ENCODE measurements at regions not wholly inside any gene's neighbourhood (a gene's known extent, or its start where the extent isn't known, plus 50 kb on each side); places are given as distances from the start of the nearest gene placed in this dataset.

GRCh38 chr13:103142151-103142550 is 75.9 kb upstream of the SLC10A2 start:
- WGBS, 2 experiments (ENCODE audit: extremely low coverage in 1 of 2, insufficient coverage in 1 of 2, insufficient read length in 1 of 2, insufficient replicate concordance in 2 of 2, low coverage in 1 of 2, low lambda C conversion rate in 2 of 2, missing lambda C conversion rate in 1 of 2), result 90% methylated on average over 2 of the region's 2 CpGs; no CpG with 5 or more reads in 1 of the 2 experiments
- Histone ChIP-seq H4K91ac (replicated peaks; ENCODE audit: insufficient read length, low read length) (no peak overlapping the region), H3K27ac (ENCODE audit: low read depth, low read length) (no peak overlapping the region)
- TF ChIP-seq JUN (IDR thresholded peaks at IDR 0.05; ENCODE audit: low read depth, low read length) (no peak), POU5F1 (IDR thresholded peaks at IDR 0.05; ENCODE audit: low read depth, low read length) (no peak), PHF8 (conservative IDR thresholded peaks at IDR 0.05; ENCODE audit: low read depth, low read length) (no peak), SP4 (IDR thresholded peaks at IDR 0.05; ENCODE audit: low read length) (no peak), CHD2 (IDR thresholded peaks at IDR 0.05; ENCODE audit: low read length) (no peak), CEBPB (IDR thresholded peaks at IDR 0.05; ENCODE audit: low read depth, low read length) (no peak), MAX (IDR thresholded peaks at IDR 0.05) (no peak), POLR2A (IDR thresholded peaks at IDR 0.05; ENCODE audit: control extremely low read depth in 1 of 2, low read depth in 2 of 2, low read length in 2 of 2) (no peak), HDAC2 (IDR thresholded peaks at IDR 0.05; ENCODE audit: borderline replicate concordance in 1 of 2, low read depth in 2 of 2, low read length in 2 of 2) (no peak), TAF1 (IDR thresholded peaks at IDR 0.05; ENCODE audit: low read depth, low read length) (no peak), KDM1A (IDR thresholded peaks at IDR 0.05; ENCODE audit: borderline replicate concordance, low read length) (no peak), SIX5 (IDR thresholded peaks at IDR 0.05; ENCODE audit: low read depth, low read length) (no peak), TAF7 (optimal IDR thresholded peaks at IDR 0.05; ENCODE audit: borderline replicate concordance, low read depth, low read length) (no peak)
- TF ChIP-seq, protein P1, sequence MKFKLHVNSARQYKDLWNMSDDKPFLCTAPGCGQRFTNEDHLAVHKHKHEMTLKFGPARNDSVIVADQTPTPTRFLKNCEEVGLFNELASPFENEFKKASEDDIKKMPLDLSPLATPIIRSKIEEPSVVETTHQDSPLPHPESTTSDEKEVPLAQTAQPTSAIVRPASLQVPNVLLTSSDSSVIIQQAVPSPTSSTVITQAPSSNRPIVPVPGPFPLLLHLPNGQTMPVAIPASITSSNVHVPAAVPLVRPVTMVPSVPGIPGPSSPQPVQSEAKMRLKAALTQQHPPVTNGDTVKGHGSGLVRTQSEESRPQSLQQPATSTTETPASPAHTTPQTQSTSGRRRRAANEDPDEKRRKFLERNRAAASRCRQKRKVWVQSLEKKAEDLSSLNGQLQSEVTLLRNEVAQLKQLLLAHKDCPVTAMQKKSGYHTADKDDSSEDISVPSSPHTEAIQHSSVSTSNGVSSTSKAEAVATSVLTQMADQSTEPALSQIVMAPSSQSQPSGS (IDR thresholded peaks at IDR 0.05; ENCODE audit: low read length), result no peak

More at GRCh38 chr13:103142151-103142550, 75.9 kb upstream of the SLC10A2 start:
- H2BK20ac ChIP-seq (ENCODE audit: low read length), result no peak overlapping the region
- H3K14ac ChIP-seq (ENCODE audit: insufficient read length), result no peak overlapping the region
- H3K4me2 ChIP-seq (ENCODE audit: insufficient read depth in 1 of 2, low read depth in 2 of 2, low read length in 2 of 2), result no peak overlapping the region
- no peak overlapping the region for H2BK12ac ChIP-seq (ENCODE audit: low read depth, low read length)
- CTCF ChIA-PET (ENCODE audit: partially characterized antibody), result interaction anchor here (2.5 to 2.9 kb wide), 2 partner anchors 226 to 230 kb away, joined by 21 to 39 read pairs; no protein-coding TSS in a partner anchor
- no peak overlapping the region for H2AFZ ChIP-seq (ENCODE audit: low read length)
- no peaks in the 10 kb centered on the region for H3K23me2 ChIP-seq (ENCODE audit: low read depth, low read length)
- no peaks in the 10 kb centered on the region for H3K36me3 ChIP-seq (ENCODE audit: control insufficient read depth in 2 of 4, insufficient read depth in 4 of 4, low read length in 3 of 4)
- no peak overlapping the region for H3K4ac ChIP-seq (replicated peaks; ENCODE audit: insufficient read length, low read depth, low read length)
- H4K20me1 ChIP-seq (replicated peaks in 1 of 2; ENCODE audit: control insufficient read depth in 1 of 2, insufficient read depth in 2 of 2, low read length in 2 of 2), result no peaks in the 10 kb centered on the region
- H4K5ac ChIP-seq (ENCODE audit: insufficient read length, low read depth, low read length), result no peak overlapping the region
- H3K9me3 ChIP-seq (ENCODE audit: insufficient read depth in 2 of 2, low read depth in 1 of 2, low read length in 1 of 2), result no peaks in the 10 kb centered on the region
- H3K4me3 ChIP-seq (ENCODE audit: extremely low read depth in 1 of 4, insufficient read depth in 2 of 4, low read depth in 3 of 4, low read length in 4 of 4), result no peak overlapping the region
- H3K23ac ChIP-seq (ENCODE audit: insufficient read length), result no peak overlapping the region
- H2BK15ac ChIP-seq (ENCODE audit: low read length), result no peak overlapping the region
- H2AK5ac ChIP-seq (ENCODE audit: low read depth, low read length), result no peak overlapping the region
- H3K79me1 ChIP-seq (ENCODE audit: low read depth, low read length), result no peaks in the 10 kb centered on the region
- no peaks in the 10 kb centered on the region for H3K79me2 ChIP-seq (ENCODE audit: control insufficient read depth in 1 of 2, insufficient read depth in 2 of 2, low read length in 2 of 2)
- no peak overlapping the region for H2BK5ac ChIP-seq (ENCODE audit: low read depth, low read length)
- H3K56ac ChIP-seq (replicated peaks; ENCODE audit: insufficient read length, low read depth, low read length), result no peak overlapping the region
- no peak overlapping the region for H4K8ac ChIP-seq (ENCODE audit: extremely low read depth, insufficient read depth, low read length)
- DNase-seq (ENCODE audit: low read depth in 1 of 2, low spot score in 2 of 2) (no peak), FAIRE-seq (no peak)
- no peak overlapping the region for H3K9ac ChIP-seq (replicated peaks in 1 of 4; ENCODE audit: extremely low read depth in 1 of 4, low read depth in 3 of 4, low read length in 3 of 4)
- H3K27me3 ChIP-seq (replicated peaks in 1 of 4; ENCODE audit: control insufficient read depth in 3 of 4, extremely low read depth in 1 of 4, insufficient read depth in 3 of 4, low read length in 3 of 4), result no peaks in the 10 kb centered on the region
- H3K4me1 ChIP-seq (replicated peaks in 1 of 4; ENCODE audit: control insufficient read depth in 3 of 4, insufficient read depth in 4 of 4, low read length in 3 of 4), result no peaks in the 10 kb centered on the region
- no peak overlapping the region for H3K18ac ChIP-seq (ENCODE audit: extremely low read depth, low read length)
- POLR2A ChIA-PET (ENCODE audit: partially characterized antibody), result no interaction called here
- no peak overlapping the region for H2BK120ac ChIP-seq (replicated peaks; ENCODE audit: low read depth, low read length)
